ENCODE measurements at regions not wholly inside any gene's neighbourhood (a gene's known extent, or its start where the extent isn't known, plus 50 kb on each side); places are given as distances from the start of the nearest gene placed in this dataset.

DNA sequence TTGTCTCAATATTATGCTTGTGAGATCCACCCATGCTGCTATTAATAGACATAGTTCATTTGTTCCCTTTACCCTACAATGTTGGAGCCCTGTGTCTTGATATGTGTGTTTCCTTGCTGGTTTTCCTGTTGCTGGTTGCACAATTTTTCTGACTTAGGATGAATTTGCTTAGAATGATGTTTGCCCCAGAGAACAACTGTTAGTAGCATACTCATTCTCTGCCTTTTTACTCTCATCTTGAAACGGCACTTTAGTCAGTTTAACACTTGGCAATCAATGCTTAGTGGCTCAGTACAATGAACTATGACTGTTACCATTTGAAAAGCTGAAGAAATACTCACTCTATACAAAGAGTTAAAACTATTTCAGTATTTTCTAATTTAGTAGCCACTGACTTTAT lies 158.8 kb upstream of the NDST4 start:
- no peak for TF ChIP-seq POLR2A (IDR thresholded peaks at IDR 0.05)
- no peak for TF ChIP-seq EP300 (IDR thresholded peaks at IDR 0.05; ENCODE audit: low read depth)
- TF ChIP-seq, protein P1, sequence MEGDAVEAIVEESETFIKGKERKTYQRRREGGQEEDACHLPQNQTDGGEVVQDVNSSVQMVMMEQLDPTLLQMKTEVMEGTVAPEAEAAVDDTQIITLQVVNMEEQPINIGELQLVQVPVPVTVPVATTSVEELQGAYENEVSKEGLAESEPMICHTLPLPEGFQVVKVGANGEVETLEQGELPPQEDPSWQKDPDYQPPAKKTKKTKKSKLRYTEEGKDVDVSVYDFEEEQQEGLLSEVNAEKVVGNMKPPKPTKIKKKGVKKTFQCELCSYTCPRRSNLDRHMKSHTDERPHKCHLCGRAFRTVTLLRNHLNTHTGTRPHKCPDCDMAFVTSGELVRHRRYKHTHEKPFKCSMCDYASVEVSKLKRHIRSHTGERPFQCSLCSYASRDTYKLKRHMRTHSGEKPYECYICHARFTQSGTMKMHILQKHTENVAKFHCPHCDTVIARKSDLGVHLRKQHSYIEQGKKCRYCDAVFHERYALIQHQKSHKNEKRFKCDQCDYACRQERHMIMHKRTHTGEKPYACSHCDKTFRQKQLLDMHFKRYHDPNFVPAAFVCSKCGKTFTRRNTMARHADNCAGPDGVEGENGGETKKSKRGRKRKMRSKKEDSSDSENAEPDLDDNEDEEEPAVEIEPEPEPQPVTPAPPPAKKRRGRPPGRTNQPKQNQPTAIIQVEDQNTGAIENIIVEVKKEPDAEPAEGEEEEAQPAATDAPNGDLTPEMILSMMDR (IDR thresholded peaks at IDR 0.05): no peak
- TF ChIP-seq POLR2AphosphoS5 (IDR thresholded peaks at IDR 0.05): no peak

Measured in transverse colon (tissue), 4 donors.